ENCODE measurements at regions not wholly inside any gene's neighbourhood (a gene's known extent, or its start where the extent isn't known, plus 50 kb on each side); places are given as distances from the start of the nearest gene placed in this dataset.
"Not testable (repeated sequence)": the region's sequence is repeated elsewhere in the genome, so short reads cannot be mapped to it uniquely, and the experiment has no call there.

GRCh38 chr1:184879876-184880557 is 94.3 kb downstream of the NIBAN1 start:
- H3K27ac Mint-ChIP-seq, result peak overlapping the region; percentile 54
- ATAC-seq (no peak), DNase-seq (no peak)
- no peaks in the 10 kb centered on the region for H3K27me3 Mint-ChIP-seq
- H3K4me1 Mint-ChIP-seq, result peaks cover 30% of the 10 kb centered on the region
- peaks cover 13% of the 10 kb centered on the region for H3K36me3 Mint-ChIP-seq (ENCODE audit: low read depth)
- H3K9me3 ChIP-seq (ENCODE audit: control insufficient read depth, low read length, poor library complexity, severe bottlenecking), result no peaks in the 10 kb centered on the region
- H3K4me3 Mint-ChIP-seq, result no peak overlapping the region

DNA sequence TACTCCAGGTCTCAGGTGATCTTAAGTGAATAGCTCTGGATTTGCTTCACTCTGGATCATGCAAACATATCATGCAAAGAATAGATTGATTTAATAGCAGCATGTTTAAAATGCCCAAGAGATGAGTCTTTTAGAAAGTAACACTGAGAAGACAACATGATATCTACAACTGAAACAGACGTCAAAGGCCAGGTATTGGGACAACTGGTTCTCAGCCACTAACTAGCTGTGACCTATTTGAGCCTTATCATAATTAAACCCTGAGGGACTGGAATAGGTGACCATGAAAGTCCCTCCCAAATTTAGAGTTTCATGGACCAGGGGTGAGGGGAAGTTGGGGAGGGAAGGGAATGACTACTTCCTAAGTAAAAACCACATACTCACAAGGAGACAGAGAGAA is 95.7 kb downstream of the NIBAN1 start:
- peaks cover 13% of the 10 kb centered on the region for H3K36me3 Mint-ChIP-seq (ENCODE audit: low read depth)
- no peak for DNase-seq
- peaks cover 27% of the 10 kb centered on the region for H3K4me1 Mint-ChIP-seq
- H3K4me3 Mint-ChIP-seq, result no peak overlapping the region
- no peaks in the 10 kb centered on the region for H3K9me3 ChIP-seq (ENCODE audit: control insufficient read depth, low read length, poor library complexity, severe bottlenecking)
- H3K27ac Mint-ChIP-seq, result peak overlapping the region; percentile 54
- no peaks in the 10 kb centered on the region for H3K27me3 Mint-ChIP-seq
- no peak for ATAC-seq

- H3K36me3 Mint-ChIP-seq (ENCODE audit: low read depth), result peaks cover 15% of the 10 kb centered on the region
- peak overlapping the region; percentile 54 for H3K27ac Mint-ChIP-seq
- H3K4me1 Mint-ChIP-seq, result peaks cover 25% of the 10 kb centered on the region
- H3K9me3 ChIP-seq (ENCODE audit: control insufficient read depth, low read length, poor library complexity, severe bottlenecking), result no peaks in the 10 kb centered on the region
- ATAC-seq, result no peak
- DNase-seq, result no peak
- H3K4me3 Mint-ChIP-seq, result no peak overlapping the region
- no peaks in the 10 kb centered on the region for H3K27me3 Mint-ChIP-seq
Measured at GRCh38 chr1:184878002-184878401, 96.3 kb downstream of the NIBAN1 start.

DNA sequence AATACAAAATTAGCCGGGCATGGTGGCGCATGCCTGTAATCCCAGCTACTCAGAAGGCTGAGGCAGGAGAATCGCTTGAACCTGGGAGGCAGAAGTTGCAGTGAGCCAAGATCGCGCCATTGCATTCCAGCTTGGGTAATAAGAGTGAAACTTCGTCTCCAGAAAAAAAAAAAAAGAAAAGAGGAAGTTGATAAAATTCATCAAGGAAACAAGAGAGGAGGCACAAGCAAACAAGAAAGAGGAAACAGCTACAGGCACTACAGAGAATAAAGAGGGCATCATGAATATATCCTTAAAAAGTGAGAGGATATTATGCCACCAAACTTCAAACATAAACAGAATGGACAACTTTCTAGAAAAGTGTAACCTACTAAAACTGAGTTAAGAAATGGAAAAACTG is 98.3 kb downstream of the NIBAN1 start:
- Mint-ChIP-seq H3K4me1 (peaks cover 21% of the 10 kb centered on the region), H3K27ac (peak overlapping the region; percentile 62), H3K36me3 (ENCODE audit: low read depth) (peaks cover 18% of the 10 kb centered on the region)
- not testable (repeated sequence) for H3K27me3 Mint-ChIP-seq; ATAC-seq; DNase-seq; H3K9me3 ChIP-seq (ENCODE audit: control insufficient read depth, low read length, poor library complexity, severe bottlenecking); H3K4me3 Mint-ChIP-seq

DNA sequence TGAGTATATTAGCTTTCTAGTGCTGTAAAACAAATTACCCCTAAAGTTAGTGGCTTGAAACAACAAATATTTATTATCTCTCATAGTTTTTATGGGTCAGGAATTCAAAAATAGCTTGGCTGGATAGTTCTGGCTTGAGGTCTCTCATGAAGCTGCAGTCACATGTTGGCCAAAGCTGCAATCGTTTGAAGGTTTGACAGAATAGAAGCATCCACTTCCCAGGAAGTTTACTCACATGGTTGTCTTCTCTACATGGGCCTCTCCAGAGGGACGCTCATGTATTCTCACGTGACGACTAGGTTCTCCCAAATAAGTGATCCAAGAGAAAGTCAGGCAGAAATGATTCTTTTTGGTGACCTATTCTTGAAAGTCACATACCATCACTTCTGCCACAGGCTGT is 99.1 kb downstream of the NIBAN1 start:
- no peak for ATAC-seq

GRCh38 chr1:184870319-184870718 is 104.0 kb downstream of the NIBAN1 start:
- peaks cover 39% of the 10 kb centered on the region for H3K4me1 Mint-ChIP-seq
- no peaks in the 10 kb centered on the region for H3K9me3 ChIP-seq (ENCODE audit: control insufficient read depth, low read length, poor library complexity, severe bottlenecking)
- no peak for DNase-seq
- no peaks in the 10 kb centered on the region for H3K27me3 Mint-ChIP-seq
- H3K4me3 Mint-ChIP-seq, result no peak overlapping the region
- peak overlapping the region; percentile 82 for H3K27ac Mint-ChIP-seq
- peaks cover 8% of the 10 kb centered on the region for H3K36me3 Mint-ChIP-seq (ENCODE audit: low read depth)
- peak; percentile 14 for ATAC-seq

More for the DNA sequence above, 99.1 kb downstream of the NIBAN1 start:
- Mint-ChIP-seq H3K36me3 (ENCODE audit: low read depth) (peaks cover 15% of the 10 kb centered on the region), H3K4me3 (no peak overlapping the region), H3K4me1 (peaks cover 23% of the 10 kb centered on the region), H3K27ac (peak overlapping the region; percentile 62), H3K27me3 (no peaks in the 10 kb centered on the region)
- H3K9me3 ChIP-seq (ENCODE audit: control insufficient read depth, low read length, poor library complexity, severe bottlenecking), result no peaks in the 10 kb centered on the region
- no peak for DNase-seq

DNA sequence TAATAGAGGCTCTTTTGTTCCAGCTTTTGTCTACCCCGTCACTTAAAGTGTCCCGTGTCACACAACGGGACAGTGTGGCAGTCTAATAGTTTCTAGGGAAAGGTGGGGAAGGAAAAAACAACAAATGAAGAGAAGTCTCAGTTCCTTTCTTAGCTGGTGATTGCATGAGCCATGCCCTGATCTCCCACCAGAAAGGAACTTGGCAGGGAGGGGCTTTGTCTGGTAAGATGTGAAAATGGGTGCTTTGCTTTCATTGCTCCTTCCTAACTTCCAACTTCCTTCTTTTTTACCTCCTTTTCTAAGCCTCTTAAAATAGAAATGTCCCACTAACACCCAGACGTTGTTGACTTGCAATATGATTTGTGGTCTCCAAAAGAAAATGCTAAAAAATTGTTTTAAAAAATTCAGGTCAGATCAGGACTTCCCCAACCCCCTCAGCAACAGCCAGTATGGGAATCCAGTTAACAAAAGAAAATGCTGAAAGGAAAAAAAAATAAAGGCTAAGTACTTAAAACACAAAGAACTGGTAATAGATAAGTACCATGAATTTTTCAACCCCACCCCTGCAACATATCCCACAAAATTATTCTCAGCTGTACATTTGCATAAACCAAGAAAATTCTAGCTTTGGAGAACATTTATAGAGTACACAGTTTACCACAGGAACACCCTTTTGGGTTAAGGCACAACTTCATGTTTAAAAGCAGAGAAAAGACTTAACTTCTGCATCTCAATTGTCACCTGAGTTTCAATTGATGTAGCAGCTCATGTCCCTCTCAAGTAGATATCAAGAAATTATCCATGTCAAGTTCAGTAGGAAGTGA is 106.2 kb downstream of the NIBAN1 start:
- DNase-seq (no peak), ATAC-seq (no peak)
- no peaks in the 10 kb centered on the region for H3K9me3 ChIP-seq (ENCODE audit: control insufficient read depth, low read length, poor library complexity, severe bottlenecking)
- Mint-ChIP-seq H3K4me3 (no peak overlapping the region), H3K4me1 (peaks cover 39% of the 10 kb centered on the region), H3K27ac (peak overlapping the region; percentile 73), H3K36me3 (ENCODE audit: low read depth) (peaks cover 10% of the 10 kb centered on the region), H3K27me3 (no peaks in the 10 kb centered on the region)

GRCh38 chr1:184866991-184867788 is 107.1 kb downstream of the NIBAN1 start:
- ATAC-seq (peak; percentile 89), DNase-seq (peak in 1 of 3 donors; percentile 25)
- H3K4me1 Mint-ChIP-seq, result peaks cover 39% of the 10 kb centered on the region
- no peaks in the 10 kb centered on the region for H3K9me3 ChIP-seq (ENCODE audit: control insufficient read depth, low read length, poor library complexity, severe bottlenecking)
- H3K27me3 Mint-ChIP-seq, result no peaks in the 10 kb centered on the region
- H3K36me3 Mint-ChIP-seq (ENCODE audit: low read depth), result peaks cover 8% of the 10 kb centered on the region
- peak overlapping the region; percentile 73 for H3K27ac Mint-ChIP-seq
- H3K4me3 Mint-ChIP-seq, result peak overlapping the region; percentile 43

GRCh38 chr1:184866586-184866985 is 107.7 kb downstream of the NIBAN1 start:
- Mint-ChIP-seq H3K4me3 (peak overlapping the region; percentile 43), H3K27ac (peak overlapping the region; percentile 73), H3K36me3 (ENCODE audit: low read depth) (peaks cover 6% of the 10 kb centered on the region), H3K27me3 (no peaks in the 10 kb centered on the region), H3K4me1 (peaks cover 37% of the 10 kb centered on the region)
- ATAC-seq (no peak), DNase-seq (no peak)
- no peaks in the 10 kb centered on the region for H3K9me3 ChIP-seq (ENCODE audit: control insufficient read depth, low read length, poor library complexity, severe bottlenecking)

- peak overlapping the region; percentile 73 for H3K27ac Mint-ChIP-seq
- no peak overlapping the region for H3K4me3 Mint-ChIP-seq
Measured at GRCh38 chr1:184865831-184866230, 108.5 kb downstream of the NIBAN1 start.

GRCh38 chr1:184861755-184862336 is 107.2 kb upstream of the EDEM3 start:
- peak overlapping the region; percentile 68 for H3K27ac Mint-ChIP-seq
- H3K36me3 Mint-ChIP-seq (ENCODE audit: low read depth), result peaks cover 9% of the 10 kb centered on the region

More at GRCh38 chr1:184865831-184866230, 108.5 kb downstream of the NIBAN1 start:
- ATAC-seq, result no peak
- Mint-ChIP-seq H3K4me1 (peaks cover 37% of the 10 kb centered on the region), H3K27me3 (no peaks in the 10 kb centered on the region), H3K36me3 (ENCODE audit: low read depth) (peaks cover 6% of the 10 kb centered on the region)
- no peaks in the 10 kb centered on the region for H3K9me3 ChIP-seq (ENCODE audit: control insufficient read depth, low read length, poor library complexity, severe bottlenecking)
- DNase-seq, result no peak

GRCh38 chr1:184860985-184861754 is 106.5 kb upstream of the EDEM3 start:
- Mint-ChIP-seq H3K4me1 (peaks cover 14% of the 10 kb centered on the region), H3K36me3 (ENCODE audit: low read depth) (peaks cover 13% of the 10 kb centered on the region), H3K4me3 (no peak overlapping the region), H3K27me3 (no peaks in the 10 kb centered on the region), H3K27ac (peak overlapping the region; percentile 68)
- H3K9me3 ChIP-seq (ENCODE audit: control insufficient read depth, low read length, poor library complexity, severe bottlenecking), result no peaks in the 10 kb centered on the region
- DNase-seq (no peak), ATAC-seq (no peak)

More at GRCh38 chr1:184861755-184862336, 107.2 kb upstream of the EDEM3 start:
- ATAC-seq (no peak), DNase-seq (no peak)
- Mint-ChIP-seq H3K4me1 (peaks cover 17% of the 10 kb centered on the region), H3K4me3 (no peak overlapping the region), H3K27me3 (no peaks in the 10 kb centered on the region)
- no peaks in the 10 kb centered on the region for H3K9me3 ChIP-seq (ENCODE audit: control insufficient read depth, low read length, poor library complexity, severe bottlenecking)

Measured in T-helper 17 cell (primary cell).